ENCODE measurements at regions not wholly inside any gene's neighbourhood (a gene's known extent, or its start where the extent isn't known, plus 50 kb on each side); places are given as distances from the start of the nearest gene placed in this dataset.
"Not testable (repeated sequence)": the region's sequence is repeated elsewhere in the genome, so short reads cannot be mapped to it uniquely, and the experiment has no call there.

DNA sequence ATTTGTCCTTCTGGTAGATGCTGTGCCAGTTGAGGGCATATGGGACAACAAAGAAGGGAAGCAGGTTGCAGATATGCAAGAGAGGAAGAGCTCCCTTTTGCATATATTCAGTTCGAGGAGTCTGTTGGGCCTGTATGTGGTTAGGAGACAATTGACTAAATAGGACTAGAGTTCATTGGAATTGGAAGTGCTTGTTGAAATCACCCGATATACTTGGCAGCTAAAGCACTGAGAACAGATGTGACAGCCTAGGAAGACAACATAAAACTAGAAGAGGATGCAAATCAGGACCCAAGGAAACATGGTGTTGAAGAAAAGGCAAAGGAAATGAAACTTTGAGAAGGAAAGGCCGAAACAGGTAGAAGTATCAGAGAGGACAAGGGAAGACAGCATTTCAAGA lies 215.2 kb upstream of the P2RY1 start:
- DNase-seq (ENCODE audit: low spot score in 2 of 2) = no peak
- no peak for FAIRE-seq

DNA sequence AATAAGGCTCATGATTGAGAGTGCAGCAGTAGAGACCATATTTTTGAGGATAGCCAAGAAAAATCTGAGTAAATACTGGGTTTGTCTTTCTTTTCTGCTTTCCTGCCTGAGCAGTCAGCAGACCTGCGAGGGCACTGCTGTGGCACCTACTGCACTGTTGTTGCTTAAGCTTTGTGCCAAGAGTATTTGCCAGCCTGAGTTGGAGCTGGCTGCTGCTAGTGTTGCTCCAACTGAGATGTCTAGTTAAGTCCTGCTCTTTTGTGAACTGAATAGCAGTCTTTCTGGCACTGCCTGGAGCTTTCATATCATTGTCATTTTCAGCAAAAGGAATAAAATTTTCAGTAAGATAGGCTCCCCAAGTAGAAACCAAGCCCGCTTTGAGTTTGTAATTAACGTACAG lies 214.5 kb upstream of the P2RY1 start:
- FAIRE-seq (no peak), DNase-seq (ENCODE audit: low spot score in 2 of 2) (no peak)

DNA sequence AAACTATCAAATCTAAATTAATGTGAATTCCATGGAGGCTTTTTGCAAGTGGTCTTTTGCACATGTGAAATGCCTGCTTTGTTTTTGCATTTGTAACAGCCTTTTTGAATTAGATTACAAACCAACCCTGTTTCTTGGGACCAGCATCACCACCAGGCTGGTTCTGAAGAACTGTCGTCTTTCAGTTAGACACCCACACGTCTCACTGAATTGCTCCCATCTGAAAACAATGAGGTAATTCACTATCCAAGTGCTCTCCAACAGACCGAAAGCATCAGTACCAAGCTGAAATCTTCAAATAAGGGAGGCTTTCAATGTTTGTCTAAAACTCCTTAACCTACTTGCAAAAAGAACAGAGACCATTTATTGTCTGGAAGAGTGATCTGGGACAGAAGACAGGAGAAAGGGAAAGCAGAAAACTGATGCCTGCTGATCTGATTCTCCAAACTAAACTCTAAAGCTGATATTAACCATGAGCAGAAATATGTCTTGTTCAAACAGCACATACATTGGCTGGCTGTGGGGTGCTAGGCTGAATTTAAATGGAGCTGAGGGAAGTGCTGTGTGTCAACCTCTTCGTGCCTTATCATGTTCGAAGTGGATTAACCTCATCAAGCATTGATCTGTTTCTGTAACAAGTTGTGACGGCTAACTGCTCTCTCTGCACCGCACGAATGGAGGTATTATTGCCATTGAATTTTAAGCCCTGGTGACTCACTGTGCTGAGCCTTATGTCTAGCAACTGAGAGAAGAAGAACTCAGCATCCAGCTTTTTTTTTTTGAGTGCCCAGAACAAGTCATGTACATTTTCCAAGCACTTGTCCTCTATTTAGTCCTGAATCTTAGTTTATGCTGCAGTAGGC lies 213.7 kb upstream of the P2RY1 start:
- FAIRE-seq = no peak
- DNase-seq (ENCODE audit: low spot score in 2 of 2) = peak in 1 of 2 donors; percentile 28

DNA sequence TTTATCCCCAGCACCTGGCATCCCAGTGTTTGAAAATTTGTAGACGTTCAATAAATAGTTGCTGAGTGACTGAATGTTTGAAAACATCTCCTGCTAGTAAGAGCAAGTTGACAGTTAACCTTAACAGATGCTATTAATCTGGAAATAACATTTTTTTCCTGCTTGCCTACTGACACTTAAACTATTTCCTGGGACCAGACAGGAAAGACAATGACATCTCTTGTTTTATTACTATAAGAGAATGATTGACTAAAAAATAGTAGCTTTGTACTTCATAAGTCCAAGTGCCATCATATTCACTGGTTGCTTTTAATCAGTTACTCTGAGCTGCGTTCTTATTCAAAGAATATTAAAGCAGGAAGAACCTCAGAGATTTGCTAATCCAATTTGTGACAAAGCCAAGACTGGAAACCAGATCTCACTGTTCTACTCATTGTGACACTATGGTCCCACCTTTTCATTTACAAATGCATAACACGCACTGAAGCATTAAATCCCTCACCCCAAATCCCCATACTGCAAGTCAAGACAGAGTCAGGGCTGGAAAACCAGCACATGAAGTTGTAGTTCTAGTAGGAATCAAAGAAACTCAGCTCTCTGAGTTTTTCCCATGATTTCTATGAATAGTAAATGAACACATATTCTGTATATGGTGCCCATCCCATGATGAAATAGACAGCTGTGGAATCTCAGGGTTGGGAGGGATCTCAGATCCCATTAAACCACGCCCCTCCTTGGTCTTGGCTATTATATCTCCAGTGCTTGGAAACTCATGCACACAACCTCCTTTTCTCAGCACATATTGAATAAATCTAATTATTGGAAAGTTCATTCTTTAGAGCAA lies 212.7 kb upstream of the P2RY1 start:
- no peak for FAIRE-seq
- DNase-seq (ENCODE audit: low spot score in 2 of 2) = no peak

DNA sequence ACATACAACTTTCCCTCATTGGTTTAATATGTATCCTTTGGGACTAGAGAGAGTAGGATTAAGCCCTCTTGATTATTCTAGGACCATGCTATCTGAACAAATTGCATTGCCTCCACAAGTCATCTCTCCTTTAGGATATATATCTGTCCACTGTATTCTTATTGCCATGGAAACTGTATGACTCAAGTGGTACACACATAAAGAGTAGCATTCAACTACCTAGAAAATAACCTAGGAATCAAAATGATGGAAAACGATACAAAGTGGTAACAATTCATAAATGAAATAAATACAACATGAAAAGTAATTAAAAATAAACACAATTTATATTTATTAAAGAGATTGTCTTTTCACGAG lies 212.1 kb upstream of the P2RY1 start:
- DNase-seq (ENCODE audit: low spot score in 2 of 2) (no peak), FAIRE-seq (no peak)

DNA sequence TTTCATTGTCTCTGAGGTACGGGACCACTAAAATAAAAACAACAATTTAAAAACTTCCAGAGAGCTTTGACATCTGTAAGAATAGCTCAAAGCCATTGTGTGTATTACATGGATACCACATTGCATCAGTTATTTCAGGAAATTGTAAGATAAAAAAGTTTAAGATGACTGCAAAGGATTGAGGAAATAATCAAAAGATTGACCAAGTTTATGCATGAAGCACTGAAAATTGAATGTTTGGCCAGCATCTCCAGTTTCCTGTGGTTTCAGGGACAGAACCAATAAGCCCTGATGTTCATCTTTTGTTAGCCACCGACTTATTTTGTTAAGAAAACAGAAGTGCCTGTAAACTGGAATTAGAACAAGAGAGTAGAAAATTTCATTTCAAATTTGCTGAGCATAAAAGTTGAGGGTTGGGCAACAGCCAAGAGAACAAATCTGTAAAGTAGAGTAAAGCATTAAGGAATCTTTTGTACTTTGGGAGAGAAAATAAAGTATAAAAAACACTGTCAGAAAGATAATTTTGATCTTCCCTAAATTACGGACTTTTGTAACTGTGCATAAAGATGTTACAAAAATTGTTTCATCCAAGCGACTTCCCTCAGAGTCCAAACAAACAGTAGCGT lies 211.5 kb upstream of the P2RY1 start:
- no peak for FAIRE-seq
- no peak for DNase-seq (ENCODE audit: low spot score in 2 of 2)

DNA sequence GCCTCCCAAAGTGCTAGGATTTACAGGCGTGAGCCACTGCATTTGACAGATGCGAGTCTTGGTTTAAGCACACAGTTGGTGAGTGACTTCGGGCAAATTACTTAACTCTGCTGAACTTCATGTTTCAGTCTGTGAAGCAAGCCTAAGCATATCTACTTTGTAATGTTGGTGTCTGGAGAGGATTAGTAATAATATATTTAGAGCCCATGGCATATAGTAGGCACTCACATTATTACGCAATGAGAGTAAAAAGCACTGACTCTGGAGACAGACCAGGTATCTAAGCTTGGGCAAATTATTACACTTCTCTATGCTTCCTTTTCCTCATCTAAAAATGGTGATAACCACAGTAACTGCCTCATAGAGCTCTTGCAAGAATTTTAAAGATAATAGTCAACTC lies 208.7 kb upstream of the P2RY1 start:
- DNase-seq (ENCODE audit: low spot score in 2 of 2) (no peak), FAIRE-seq (no peak)

DNA sequence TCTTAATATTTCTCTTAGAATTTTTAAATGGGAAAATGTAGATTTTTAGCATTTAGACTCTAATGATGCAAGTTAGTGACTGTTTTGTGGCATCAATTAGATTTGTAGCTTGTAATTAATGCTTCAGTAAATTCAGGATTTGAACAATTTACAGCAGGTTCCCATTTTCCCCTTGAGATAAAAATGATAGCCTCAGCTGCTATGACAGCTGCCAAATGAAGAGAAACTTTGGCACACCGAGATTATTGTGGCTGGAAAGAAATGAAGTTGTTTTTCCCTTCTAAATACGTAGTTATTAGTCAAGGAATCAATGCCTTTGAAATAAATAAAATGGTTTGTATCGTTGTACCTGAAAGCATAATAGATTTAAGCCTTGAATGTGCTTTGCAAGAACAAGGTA lies 206.4 kb upstream of the P2RY1 start:
- DNase-seq (ENCODE audit: low spot score in 2 of 2) (no peak), FAIRE-seq (no peak)

DNA sequence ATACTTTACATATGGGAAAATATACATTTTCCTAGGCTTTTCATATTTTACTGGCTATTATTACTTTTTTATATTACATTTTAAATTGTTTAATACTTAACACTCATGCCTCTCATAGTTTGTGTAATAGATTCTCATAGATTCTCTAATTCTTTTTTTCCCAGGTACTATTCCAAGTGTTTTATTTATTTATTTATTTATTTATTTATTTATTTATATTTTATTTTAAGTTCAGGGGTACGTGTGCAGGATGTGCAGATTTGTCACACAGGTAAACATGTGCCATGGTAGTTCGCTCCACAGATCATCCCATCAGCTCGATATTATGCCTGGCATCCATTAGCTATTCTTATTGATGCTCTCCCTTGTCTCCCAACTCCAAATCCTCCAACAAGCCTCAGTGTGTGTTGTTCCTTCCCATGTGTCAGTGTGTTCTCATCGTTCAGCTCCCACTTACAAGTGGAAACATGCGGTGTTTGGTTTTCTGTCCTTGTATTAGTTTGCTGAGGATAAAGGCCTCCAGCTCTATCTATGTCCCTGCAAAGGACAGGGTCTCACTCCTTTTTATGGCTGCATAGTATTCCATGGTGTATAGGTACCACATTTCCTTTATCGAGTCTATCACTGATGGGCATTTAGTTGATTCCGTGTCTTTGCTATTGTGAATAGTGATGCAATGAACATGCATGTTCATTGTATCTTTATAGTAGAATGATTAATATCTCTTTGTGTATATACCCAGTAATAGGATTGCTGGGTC lies 205.4 kb upstream of the P2RY1 start:
- DNase-seq (ENCODE audit: low spot score in 2 of 2) = no peak
- FAIRE-seq = peak; percentile 3

DNA sequence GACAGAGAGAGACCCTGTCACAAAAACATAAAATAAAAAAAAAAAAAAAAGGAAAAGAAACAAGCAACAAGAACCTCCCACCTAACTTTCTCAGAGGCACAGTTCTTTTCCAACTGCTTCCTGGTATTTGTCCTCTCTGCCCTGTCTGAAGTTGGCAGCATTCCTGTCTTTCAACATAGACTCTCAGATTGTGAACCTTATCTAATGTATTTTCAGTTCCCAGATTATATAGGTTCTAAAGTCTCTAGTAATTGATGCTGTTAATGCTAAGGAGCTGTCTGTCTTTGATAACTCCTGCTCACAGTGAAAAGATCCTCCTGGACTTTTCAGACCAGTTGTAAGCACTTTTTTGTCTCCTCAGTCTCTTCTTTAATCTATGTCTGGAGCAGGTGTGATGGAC lies 199.5 kb upstream of the P2RY1 start:
- FAIRE-seq (no peak), DNase-seq (ENCODE audit: low spot score in 2 of 2) (no peak)

DNA sequence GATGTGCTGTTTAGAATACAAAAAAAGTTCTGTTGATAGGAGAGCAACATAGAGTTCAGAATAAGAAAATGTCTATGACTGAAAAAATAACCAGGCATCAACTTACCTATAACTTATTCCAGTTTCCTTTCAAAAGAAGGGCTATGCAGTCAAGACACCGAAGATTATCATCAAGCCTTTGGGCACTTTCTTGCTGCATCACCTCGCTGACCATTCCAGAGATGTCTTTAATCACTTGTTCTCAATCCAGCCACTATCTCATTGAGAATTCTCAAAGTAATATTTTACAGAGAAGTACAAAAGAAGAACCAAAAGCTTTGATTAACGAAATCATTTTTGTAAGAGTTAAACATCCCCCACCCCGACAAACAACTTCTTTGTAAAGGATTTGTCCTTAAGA lies 198.3 kb upstream of the P2RY1 start:
- FAIRE-seq (no peak), DNase-seq (ENCODE audit: low spot score in 2 of 2) (no peak)

DNA sequence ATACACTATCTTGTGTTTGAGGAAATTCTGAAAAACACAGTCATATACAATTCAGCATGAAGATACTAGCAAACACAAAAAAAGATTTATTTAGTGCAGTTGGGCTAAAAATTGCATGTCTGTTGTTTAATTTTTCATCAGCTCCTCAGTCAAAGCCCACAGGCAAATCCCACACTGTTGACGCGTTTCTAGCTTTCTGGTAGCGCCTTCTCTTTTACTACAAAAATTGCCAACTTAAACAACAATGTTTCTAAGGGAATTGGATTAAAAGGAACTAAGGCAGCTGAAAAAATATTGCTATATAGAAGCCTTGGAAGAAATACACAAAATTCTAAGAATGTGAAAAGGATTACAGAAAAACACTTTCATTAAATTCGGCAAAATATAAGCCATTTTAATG lies 196.7 kb upstream of the P2RY1 start:
- DNase-seq (ENCODE audit: low spot score in 2 of 2) = no peak
- no peak for FAIRE-seq

DNA sequence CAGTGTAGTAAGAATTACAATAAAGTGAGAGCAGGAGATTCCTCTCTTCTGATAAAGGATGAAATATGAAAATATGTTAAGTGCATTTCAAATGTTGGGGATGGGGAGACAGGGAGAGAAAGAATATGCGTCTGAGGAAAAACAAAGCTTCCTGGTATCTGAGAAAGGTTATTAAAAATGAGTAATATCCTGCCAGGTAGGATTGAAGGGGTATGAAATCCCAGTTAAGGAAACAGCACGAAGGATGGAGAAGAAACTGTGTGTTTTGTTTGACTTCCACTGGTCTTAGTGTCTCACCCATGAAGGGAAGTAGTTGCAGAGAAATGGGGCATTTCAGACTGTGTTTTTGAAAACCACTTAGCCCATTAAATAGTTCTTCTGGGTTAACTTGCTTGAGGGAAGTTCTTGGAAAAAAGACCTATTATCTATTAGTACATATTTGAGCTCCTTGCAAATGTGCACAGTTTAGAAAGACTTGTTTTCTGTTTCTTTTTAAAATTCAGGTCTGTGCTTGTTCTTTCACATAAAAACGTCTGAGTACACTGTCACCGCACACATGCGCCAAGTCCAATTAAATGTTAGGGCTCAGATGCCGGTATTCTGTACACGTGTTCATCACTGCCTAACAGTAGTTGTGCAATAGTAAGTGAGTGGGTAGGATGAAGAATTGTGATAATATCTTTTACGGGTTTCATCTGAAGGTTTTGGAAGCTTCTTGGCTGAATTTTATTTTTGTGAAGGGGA lies 196.1 kb upstream of the P2RY1 start:
- FAIRE-seq (no peak), DNase-seq (ENCODE audit: low spot score in 2 of 2) (peak in 1 of 2 donors; percentile 6)

DNA sequence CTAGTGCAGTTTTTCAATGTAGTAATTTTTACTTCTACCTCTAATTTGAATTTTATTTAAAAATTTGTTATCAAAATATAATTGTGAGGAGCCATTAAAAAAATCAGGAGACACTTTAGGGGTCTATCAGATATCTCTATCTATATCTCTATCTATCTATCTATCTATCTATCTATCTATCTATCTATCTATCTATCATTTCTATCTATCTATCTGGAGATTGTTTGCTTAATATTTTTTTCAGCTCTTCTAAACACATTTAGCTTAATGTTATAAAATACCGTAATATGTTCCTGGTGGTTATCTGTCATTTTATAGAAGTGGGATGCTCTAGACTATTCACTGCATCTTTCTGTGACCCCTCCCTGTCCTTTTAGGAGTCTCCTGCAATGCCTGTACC lies 193.7 kb upstream of the P2RY1 start:
- FAIRE-seq (no peak), DNase-seq (ENCODE audit: low spot score in 2 of 2) (no peak)

DNA sequence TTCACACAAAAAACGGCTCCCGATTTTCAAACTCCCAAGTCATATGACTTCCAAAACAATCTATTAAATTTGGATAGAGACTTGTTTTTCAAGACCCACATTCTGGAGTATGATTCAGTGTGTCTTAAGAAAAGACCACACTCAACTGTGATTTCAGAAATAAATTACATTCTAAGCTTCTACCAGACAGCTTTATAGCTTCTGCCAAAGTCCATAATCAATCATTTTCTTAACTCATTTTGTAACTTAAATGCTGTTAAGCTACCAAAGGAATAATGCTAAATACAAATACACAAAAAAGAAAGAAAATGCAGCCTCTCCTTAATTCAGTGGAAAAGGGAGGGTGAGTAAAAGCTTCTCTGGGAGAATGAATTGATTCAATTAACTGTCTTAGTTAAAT lies 192.3 kb upstream of the P2RY1 start:
- FAIRE-seq (no peak), DNase-seq (ENCODE audit: low spot score in 2 of 2) (no peak)

DNA sequence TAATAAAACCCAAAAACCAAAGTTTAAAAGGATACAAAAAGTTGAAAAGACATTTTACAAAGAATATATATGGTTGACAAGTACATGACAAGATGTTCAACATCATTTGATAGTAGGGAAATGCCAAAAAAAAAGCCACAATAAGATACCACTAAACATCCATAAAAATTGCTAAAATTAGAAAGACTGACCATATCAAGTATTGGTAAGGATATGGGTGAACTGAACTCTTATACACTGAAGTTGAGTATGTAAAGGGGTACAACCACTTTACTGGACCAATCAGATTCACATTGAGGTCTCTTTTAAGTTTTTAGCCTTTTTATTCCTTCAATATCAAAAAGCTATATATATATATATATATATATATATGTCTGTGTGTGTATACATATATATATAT lies 190.5 kb upstream of the P2RY1 start:
- FAIRE-seq (no peak), DNase-seq (ENCODE audit: low spot score in 2 of 2) (no peak)

DNA sequence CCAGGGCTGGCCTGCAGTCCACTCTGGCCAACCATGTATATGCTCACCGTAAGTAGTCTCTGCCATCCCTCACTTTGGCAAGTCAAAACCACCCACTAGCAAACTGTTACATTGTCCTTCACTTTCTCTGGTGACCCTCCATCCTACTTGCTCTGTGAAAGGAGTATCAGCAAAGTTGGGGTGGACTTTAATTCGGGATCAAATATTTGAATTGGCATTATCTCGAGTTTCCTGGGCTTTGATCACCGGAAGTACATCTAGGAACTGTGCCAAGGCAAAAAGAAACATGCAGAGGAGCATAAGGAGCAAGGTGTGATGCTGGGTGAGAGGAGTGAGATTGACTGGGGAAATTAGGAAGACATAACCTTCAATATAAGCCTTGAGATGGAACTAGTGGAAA lies 188.9 kb upstream of the P2RY1 start:
- no peak for FAIRE-seq
- no peak for DNase-seq (ENCODE audit: low spot score in 2 of 2)

DNA sequence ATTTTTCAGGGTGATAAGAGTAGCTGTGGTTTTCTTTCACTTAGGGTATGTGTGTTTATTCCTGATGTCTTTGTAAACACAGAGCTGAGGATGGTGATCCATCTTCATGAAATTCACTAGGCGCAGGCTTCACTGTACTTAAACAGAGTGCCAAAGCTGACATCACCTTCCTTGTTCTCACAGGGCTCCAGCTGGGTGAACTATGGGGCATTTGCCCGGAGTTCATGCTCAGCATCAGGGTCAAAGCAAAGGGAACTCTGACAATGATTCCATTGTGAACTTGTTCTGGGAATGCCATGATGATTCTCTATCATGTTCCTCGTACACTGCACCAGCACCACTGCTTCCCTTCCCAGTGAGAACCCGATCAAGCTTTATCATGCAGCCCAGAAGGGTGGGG lies 184.8 kb upstream of the P2RY1 start:
- FAIRE-seq = peak; percentile 64
- DNase-seq (ENCODE audit: low spot score in 2 of 2) = peak; percentile 16 to 25

DNA sequence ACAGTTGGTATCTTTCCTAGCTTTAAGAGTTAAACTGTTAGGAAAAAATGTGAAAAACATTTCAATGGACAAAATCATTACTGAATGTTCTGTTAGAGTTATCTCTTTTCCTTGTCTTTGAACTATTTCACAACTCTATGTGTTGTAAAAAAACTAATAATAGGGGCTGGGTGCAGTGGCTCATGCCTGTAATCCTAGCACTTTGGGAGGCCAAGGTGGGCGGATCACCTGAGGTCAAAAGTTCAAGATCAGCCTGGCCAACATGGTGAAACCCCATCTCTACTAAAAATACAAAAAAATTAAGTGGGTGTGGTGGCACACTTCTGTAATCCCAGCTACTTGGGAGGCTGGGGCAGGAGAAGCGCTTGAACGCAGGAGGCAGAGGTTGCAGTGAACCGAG lies 184.0 kb upstream of the P2RY1 start:
- not testable (repeated sequence) for FAIRE-seq; DNase-seq (ENCODE audit: low spot score in 2 of 2)

All from frontal cortex (tissue), 3 donors.